Fibroblast of peridontal ligament (primary cell): ENCODE measurements at regions not wholly inside any gene's neighbourhood (a gene's known extent, or its start where the extent isn't known, plus 50 kb on each side); places are given as distances from the start of the nearest gene placed in this dataset.

ENCODE experiments used
- DNase-seq: peaks from one replicate; pipeline ENCODE4 v3.0.0-alpha.2; 2010; ENCODE audit errors: extremely low read depth

GRCh38 chr7:27364344-27364758 is 121.7 kb downstream of the EVX1 start:
- peak; percentile 88 for DNase-seq

- no peak for DNase-seq
Observed at GRCh38 chr7:27367179-27367932, 124.8 kb downstream of the EVX1 start.

- DNase-seq: no peak
Observed at GRCh38 chr7:27367933-27368549, 125.4 kb downstream of the EVX1 start.

- no peak for DNase-seq
Observed at GRCh38 chr7:27374958-27375841, 132.6 kb downstream of the EVX1 start.

GRCh38 chr7:27375958-27376357 is 133.4 kb downstream of the EVX1 start:
- no peak for DNase-seq

- no peak for DNase-seq
Observed at GRCh38 chr7:27377988-27378387, 135.4 kb downstream of the EVX1 start.

- no peak for DNase-seq
Observed at GRCh38 chr7:27382307-27382706, 139.7 kb downstream of the EVX1 start.

- DNase-seq: no peak
Observed at GRCh38 chr7:27386581-27386980, 144.0 kb downstream of the EVX1 start.

GRCh38 chr7:27387864-27388263 is 145.3 kb downstream of the EVX1 start:
- no peak for DNase-seq

GRCh38 chr7:27388561-27388960 is 146.0 kb downstream of the EVX1 start:
- DNase-seq: no peak

- DNase-seq: peak; percentile 35
Observed at GRCh38 chr7:27389496-27389895, 146.9 kb downstream of the EVX1 start.

- no peak for DNase-seq
Observed at GRCh38 chr7:27392477-27392876, 149.9 kb downstream of the EVX1 start.

GRCh38 chr7:27394871-27395270 is 152.3 kb downstream of the EVX1 start:
- DNase-seq: no peak

GRCh38 chr7:27395626-27396025 is 153.0 kb downstream of the EVX1 start:
- DNase-seq: no peak

GRCh38 chr7:27397503-27397902 is 154.9 kb downstream of the EVX1 start:
- no peak for DNase-seq

GRCh38 chr7:27398851-27399250 is 156.2 kb downstream of the EVX1 start:
- no peak for DNase-seq

GRCh38 chr7:27399791-27400567 is 157.4 kb downstream of the EVX1 start:
- DNase-seq: no peak

- no peak for DNase-seq
Observed at GRCh38 chr7:27405780-27406179, 163.2 kb downstream of the EVX1 start.

- DNase-seq: no peak
Observed at GRCh38 chr7:27409311-27409710, 166.7 kb downstream of the EVX1 start.

GRCh38 chr7:27409776-27410175 is 167.2 kb downstream of the EVX1 start:
- DNase-seq: no peak

GRCh38 chr7:27410812-27411544 is 168.4 kb downstream of the EVX1 start:
- DNase-seq: no peak
